KMS-11 (cell line): ENCODE measurements at regions not wholly inside any gene's neighbourhood (a gene's known extent, or its start where the extent isn't known, plus 50 kb on each side); places are given as distances from the start of the nearest gene placed in this dataset.

Source experiments
- H2AFZ ChIP-seq: fragments of 200-600 bp; sonication (generic); 2 replicates; pipeline ENCODE4 v1.6.1; 2016; ENCODE audit warnings: antibody characterized with exemption, mixed run types, low read depth
- H3K27ac ChIP-seq: fragments of 200-600 bp; sonication (generic); 2 replicates; pipeline ENCODE4 v1.6.1; 2016; ENCODE audit warnings: mild to moderate bottlenecking, mixed run types
- H3K27me3 ChIP-seq: fragments of 200-600 bp; sonication (generic); 2 replicates; pipeline ENCODE4 v1.6.1; 2017; ENCODE audit warnings: mild to moderate bottlenecking, low read depth, mixed run types, moderate library complexity; ENCODE audit not compliant: insufficient read depth
- H3K36me3 ChIP-seq: fragments of 200-600 bp; sonication (generic); 2 replicates; pipeline ENCODE4 v1.6.1; 2017; ENCODE audit warnings: mild to moderate bottlenecking, mixed run types; ENCODE audit not compliant: insufficient read depth
- H3K4me1 ChIP-seq: fragments of 200-600 bp; sonication (generic); 2 replicates; pipeline ENCODE4 v1.6.1; 2016; ENCODE audit warnings: mild to moderate bottlenecking, low read depth, mixed run types; ENCODE audit not compliant: poor library complexity, severe bottlenecking
- H3K4me2 ChIP-seq: fragments of 200-600 bp; sonication (generic); 2 replicates; pipeline ENCODE4 v1.7.0; 2016; ENCODE audit warnings: mild to moderate bottlenecking, mixed run types
- H3K4me3 ChIP-seq: fragments of 200-600 bp; sonication (generic); IDR thresholded peaks from 2 replicates; pipeline ENCODE4 v1.6.1; 2017; ENCODE audit warnings: low read depth, low read length, mixed read lengths; ENCODE audit not compliant: insufficient read depth
- H3K79me2 ChIP-seq: fragments of 200-600 bp; sonication (generic); 2 replicates; pipeline ENCODE4 v1.6.1; 2016; ENCODE audit warnings: low read depth, mixed run types; ENCODE audit not compliant: insufficient read depth
- H3K9ac ChIP-seq: fragments of 200-600 bp; sonication (generic); 2 replicates; pipeline ENCODE4 v1.6.1; 2016; ENCODE audit warnings: mild to moderate bottlenecking, mixed run types
- H4K20me1 ChIP-seq: fragments of 200-600 bp; sonication (generic); 2 replicates; pipeline ENCODE4 v1.6.1; 2016; ENCODE audit warnings: mild to moderate bottlenecking, mixed run types; ENCODE audit not compliant: insufficient read depth
- CTCF ChIP-seq: fragments of 200-600 bp; sonication (generic); conservative IDR thresholded peaks from 2 replicates; pipeline ENCODE4 v1.6.1; 2017; ENCODE audit warnings: low read depth, mild to moderate bottlenecking, antibody characterized with exemption, low read length, moderate library complexity, mixed read lengths

GRCh38 chr18:31223371-31223770 lies 60.7 kb upstream of the DSC1 start:
- H3K4me3 ChIP-seq = no peak overlapping the region
- no peaks in the 10 kb centered on the region for H3K36me3 ChIP-seq
- no peak overlapping the region for H2AFZ ChIP-seq
- no peak overlapping the region for H3K9ac ChIP-seq
- no peaks in the 10 kb centered on the region for H3K79me2 ChIP-seq
- no peaks in the 10 kb centered on the region for H4K20me1 ChIP-seq
- H3K4me2 ChIP-seq = no peak overlapping the region
- TF ChIP-seq CTCF = no peak
- no peaks in the 10 kb centered on the region for H3K4me1 ChIP-seq
- no peaks in the 10 kb centered on the region for H3K27me3 ChIP-seq
- H3K27ac ChIP-seq = no peak overlapping the region

DNA sequence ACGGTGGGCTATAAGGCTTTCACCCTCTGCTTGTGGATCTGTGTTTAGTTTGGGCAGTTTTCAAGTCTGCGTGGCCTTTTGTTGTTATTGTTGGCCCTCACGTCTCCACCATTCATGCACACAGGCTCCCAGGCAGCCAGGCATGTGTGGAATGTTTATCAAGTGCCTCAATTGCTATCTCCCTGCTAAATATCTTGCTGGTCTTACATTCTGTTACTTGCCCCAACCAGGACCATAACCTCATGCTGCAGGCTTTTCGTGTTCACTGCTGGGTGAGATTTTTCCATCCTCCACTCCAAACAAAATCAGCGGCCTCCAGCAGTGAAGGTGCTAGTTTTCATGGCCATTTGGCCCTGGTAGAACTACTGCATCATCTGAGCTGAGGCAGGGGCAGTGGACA lies 63.0 kb upstream of the DSC1 start:
- no peak overlapping the region for H3K9ac ChIP-seq
- no peaks in the 10 kb centered on the region for H3K36me3 ChIP-seq
- no peak overlapping the region for H3K4me3 ChIP-seq
- H3K4me2 ChIP-seq = no peak overlapping the region
- no peaks in the 10 kb centered on the region for H4K20me1 ChIP-seq
- no peaks in the 10 kb centered on the region for H3K79me2 ChIP-seq
- no peaks in the 10 kb centered on the region for H3K4me1 ChIP-seq
- no peak overlapping the region for H2AFZ ChIP-seq
- no peaks in the 10 kb centered on the region for H3K27me3 ChIP-seq
- TF ChIP-seq CTCF = no peak
- H3K27ac ChIP-seq = no peak overlapping the region

DNA sequence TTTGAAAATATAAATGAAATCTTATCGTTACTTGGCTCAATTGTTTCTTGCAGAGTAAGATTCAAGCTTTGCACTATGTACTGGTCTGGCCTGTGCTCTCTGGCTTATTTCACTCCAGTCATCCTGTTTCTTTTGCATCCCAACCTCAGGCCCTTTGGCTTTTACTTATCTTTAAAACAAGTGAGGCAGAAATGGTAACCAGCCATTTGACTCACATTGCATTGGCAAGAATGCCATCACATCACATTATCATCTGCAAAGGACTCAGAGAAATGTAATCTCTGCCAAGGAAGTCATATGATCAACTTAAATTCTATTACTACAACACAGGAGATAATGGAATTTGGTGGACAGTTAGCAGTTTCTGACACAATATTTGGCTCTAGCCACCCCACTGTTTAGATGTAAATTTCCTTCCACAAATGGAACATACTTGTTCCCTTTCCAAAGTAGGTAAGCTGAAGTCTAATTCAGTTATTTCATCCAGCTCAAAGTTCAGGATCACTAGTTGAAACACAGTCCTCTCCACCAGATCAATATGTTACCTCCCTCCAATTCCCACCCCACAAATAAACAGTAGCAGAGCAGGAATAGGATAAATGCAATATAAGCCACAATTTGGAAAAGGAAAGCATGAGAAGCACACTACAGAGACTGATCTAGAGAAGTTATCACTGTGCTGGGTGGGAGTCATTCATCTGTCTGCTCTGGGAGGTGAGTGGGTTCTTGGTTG lies 65.0 kb upstream of the DSC1 start:
- Histone ChIP-seq H3K4me1 (no peaks in the 10 kb centered on the region), H3K79me2 (no peaks in the 10 kb centered on the region), H3K4me3 (no peak overlapping the region), H4K20me1 (no peaks in the 10 kb centered on the region), H2AFZ (no peak overlapping the region), H3K27me3 (no peaks in the 10 kb centered on the region), H3K36me3 (no peaks in the 10 kb centered on the region), H3K9ac (no peak overlapping the region), H3K27ac (no peak overlapping the region), H3K4me2 (no peak overlapping the region)
- TF ChIP-seq CTCF = no peak

DNA sequence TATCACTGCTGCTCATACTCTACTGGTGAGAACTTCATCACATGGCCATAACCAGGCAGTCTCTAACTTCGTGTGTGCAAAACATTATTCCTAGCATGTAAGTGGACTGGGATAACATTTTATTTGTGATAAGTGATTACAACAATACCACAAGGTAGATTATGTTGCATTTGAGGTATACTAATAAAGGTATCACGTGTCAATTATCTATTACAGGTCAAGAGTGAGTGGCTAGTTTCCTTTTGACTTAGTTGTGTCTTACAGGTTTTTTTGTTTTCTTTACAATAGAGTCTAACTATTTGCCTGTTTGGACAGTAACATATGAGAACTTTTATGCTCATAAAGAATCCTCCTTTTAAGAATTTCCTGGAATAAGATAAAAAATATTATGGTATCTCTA lies 67.2 kb upstream of the DSC1 start:
- Histone ChIP-seq H3K79me2 (no peaks in the 10 kb centered on the region), H3K36me3 (no peaks in the 10 kb centered on the region), H2AFZ (no peak overlapping the region), H3K9ac (no peak overlapping the region), H3K4me3 (no peak overlapping the region), H3K4me1 (no peaks in the 10 kb centered on the region), H3K27me3 (no peaks in the 10 kb centered on the region), H3K27ac (no peak overlapping the region), H3K4me2 (no peak overlapping the region), H4K20me1 (no peaks in the 10 kb centered on the region)
- TF ChIP-seq CTCF = no peak
